ENCODE measurements at regions not wholly inside any gene's neighbourhood (a gene's known extent, or its start where the extent isn't known, plus 50 kb on each side); places are given as distances from the start of the nearest gene placed in this dataset.

DNA sequence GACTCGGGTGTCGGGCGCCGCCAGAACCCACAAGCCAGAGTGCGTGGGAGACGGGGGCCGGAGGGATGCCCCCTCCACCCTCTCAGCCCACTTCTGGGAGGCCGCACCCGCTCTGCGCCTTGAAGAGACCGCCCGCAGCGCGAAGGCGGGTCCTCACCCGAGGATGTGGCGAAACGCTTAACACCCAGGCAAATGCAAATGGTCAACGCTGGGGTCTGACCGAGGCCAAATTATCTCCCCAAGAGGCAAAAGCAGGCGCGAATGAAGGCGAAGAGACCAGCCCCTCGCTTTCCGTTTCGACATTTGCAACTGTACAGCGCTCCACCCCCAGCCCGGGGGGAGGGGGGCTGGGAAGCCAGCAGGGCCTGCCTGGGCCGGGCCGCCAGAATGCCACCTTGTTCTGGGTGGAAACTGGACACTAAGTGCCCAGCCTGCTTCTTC is 137.7 kb upstream of the ZIC3 start:
- 24% methylated on average over 8 of the region's 30 CpGs for WGBS (ENCODE audit: low lambda C conversion rate)
- Histone ChIP-seq H3K4me3 (ENCODE audit: low read depth in 2 of 2, low read length in 1 of 2) (peak overlapping the region; percentile 39 to 54; a peak in 3 of 4 replicates), H3K36me3 (replicated peaks in 1 of 2; ENCODE audit: control insufficient read depth in 1 of 2, insufficient read depth in 2 of 2, low read length in 1 of 2) (no peaks in the 10 kb centered on the region), H3K4me2 (peak overlapping the region; percentile 79), H3K9me3 (no peaks in the 10 kb centered on the region), H3K4me1 (ENCODE audit: control insufficient read depth in 1 of 2, insufficient read depth in 2 of 2, low read depth in 1 of 2, low read length in 1 of 2) (no peaks in the 10 kb centered on the region), H4K20me1 (ENCODE audit: insufficient read depth) (no peaks in the 10 kb centered on the region), H3K27ac (ENCODE audit: low read depth in 2 of 2, low read length in 1 of 2) (no peak overlapping the region), H3K27me3 (ENCODE audit: insufficient read depth) (peaks cover 45% of the 10 kb centered on the region), H3K9me2 (no peaks in the 10 kb centered on the region), H3K79me2 (ENCODE audit: insufficient read depth) (no peaks in the 10 kb centered on the region), H2AFZ (ENCODE audit: low read depth) (peak overlapping the region; percentile 84; the same call in 1 of the 2 replicates), H3K9ac (no peak overlapping the region), H3F3A (replicated peaks; ENCODE audit: insufficient read depth) (no peaks in the 10 kb centered on the region)
- CTCF ChIA-PET = no interaction called here
- DNase-seq = no peak
- TF ChIP-seq EZH2phosphoT487 (IDR thresholded peaks at IDR 0.05; ENCODE audit: borderline replicate concordance, low read depth) = peak; percentile 34; the same call in 1 of the 2 replicates
- TF ChIP-seq RAD21 (IDR thresholded peaks at IDR 0.05; ENCODE audit: low read length) = no peak
- POLR2A ChIA-PET = no interaction called here

DNA sequence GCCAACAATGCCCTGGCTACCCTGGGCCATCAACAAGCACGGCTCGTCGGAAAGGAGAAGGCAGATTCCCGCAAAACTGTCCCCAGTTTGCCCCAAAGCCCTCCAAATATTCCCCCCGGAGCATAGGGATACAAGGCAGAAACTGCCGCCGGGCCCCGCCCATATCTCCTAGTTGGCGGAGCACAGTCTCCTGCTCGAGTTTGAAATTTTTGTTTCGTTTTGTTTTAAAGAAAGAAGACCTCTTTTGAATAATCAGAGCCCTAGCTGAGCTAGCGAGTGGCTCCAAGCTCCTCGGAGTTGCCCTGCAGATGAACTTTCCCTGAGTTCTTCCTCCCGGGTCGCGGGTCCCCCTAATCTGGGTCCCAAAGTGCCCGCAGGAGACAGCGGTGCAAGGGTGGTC is 138.1 kb upstream of the ZIC3 start:
- Histone ChIP-seq H2AFZ (ENCODE audit: low read depth) (peak overlapping the region; percentile 84; the same call in 1 of the 2 replicates), H3K9ac (no peak overlapping the region), H3K9me2 (no peaks in the 10 kb centered on the region), H3F3A (replicated peaks; ENCODE audit: insufficient read depth) (no peaks in the 10 kb centered on the region), H3K27ac (ENCODE audit: low read depth in 2 of 2, low read length in 1 of 2) (no peak overlapping the region), H3K4me3 (ENCODE audit: low read depth in 2 of 2, low read length in 1 of 2) (peak overlapping the region; percentile 39 to 54; a peak in 3 of 4 replicates), H3K36me3 (replicated peaks in 1 of 2; ENCODE audit: control insufficient read depth in 1 of 2, insufficient read depth in 2 of 2, low read length in 1 of 2) (no peaks in the 10 kb centered on the region), H3K4me1 (ENCODE audit: control insufficient read depth in 1 of 2, insufficient read depth in 2 of 2, low read depth in 1 of 2, low read length in 1 of 2) (no peaks in the 10 kb centered on the region), H4K20me1 (ENCODE audit: insufficient read depth) (no peaks in the 10 kb centered on the region), H3K79me2 (ENCODE audit: insufficient read depth) (no peaks in the 10 kb centered on the region), H3K9me3 (no peaks in the 10 kb centered on the region), H3K4me2 (peak overlapping the region; percentile 79), H3K27me3 (ENCODE audit: insufficient read depth) (peaks cover 45% of the 10 kb centered on the region)
- TF ChIP-seq, protein P1, sequence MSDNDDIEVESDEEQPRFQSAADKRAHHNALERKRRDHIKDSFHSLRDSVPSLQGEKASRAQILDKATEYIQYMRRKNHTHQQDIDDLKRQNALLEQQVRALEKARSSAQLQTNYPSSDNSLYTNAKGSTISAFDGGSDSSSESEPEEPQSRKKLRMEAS (IDR thresholded peaks at IDR 0.05; ENCODE audit: low read depth) = no peak
- TF ChIP-seq TEAD4 (IDR thresholded peaks at IDR 0.05; ENCODE audit: borderline replicate concordance, insufficient read depth) (no peak), SIN3A (IDR thresholded peaks at IDR 0.05; ENCODE audit: borderline replicate concordance, low read depth, low read length) (no peak), TCF12 (IDR thresholded peaks at IDR 0.05) (no peak), ZBTB33 (IDR thresholded peaks at IDR 0.05; ENCODE audit: borderline replicate concordance, low read depth) (no peak), JUND (IDR thresholded peaks at IDR 0.05) (no peak), YY1 (IDR thresholded peaks at IDR 0.05; ENCODE audit: low read depth) (no peak), RCOR1 (IDR thresholded peaks at IDR 0.05; ENCODE audit: low read length) (no peak), NFIC (IDR thresholded peaks at IDR 0.05; ENCODE audit: borderline replicate concordance) (no peak), NRF1 (IDR thresholded peaks at IDR 0.05; ENCODE audit: low read depth, low read length) (no peak), CHD2 (IDR thresholded peaks at IDR 0.05; ENCODE audit: low read length, partially characterized antibody) (no peak), FOSL2 (IDR thresholded peaks at IDR 0.05; ENCODE audit: borderline replicate concordance, low read depth) (no peak)
- TF ChIP-seq, protein P2, sequence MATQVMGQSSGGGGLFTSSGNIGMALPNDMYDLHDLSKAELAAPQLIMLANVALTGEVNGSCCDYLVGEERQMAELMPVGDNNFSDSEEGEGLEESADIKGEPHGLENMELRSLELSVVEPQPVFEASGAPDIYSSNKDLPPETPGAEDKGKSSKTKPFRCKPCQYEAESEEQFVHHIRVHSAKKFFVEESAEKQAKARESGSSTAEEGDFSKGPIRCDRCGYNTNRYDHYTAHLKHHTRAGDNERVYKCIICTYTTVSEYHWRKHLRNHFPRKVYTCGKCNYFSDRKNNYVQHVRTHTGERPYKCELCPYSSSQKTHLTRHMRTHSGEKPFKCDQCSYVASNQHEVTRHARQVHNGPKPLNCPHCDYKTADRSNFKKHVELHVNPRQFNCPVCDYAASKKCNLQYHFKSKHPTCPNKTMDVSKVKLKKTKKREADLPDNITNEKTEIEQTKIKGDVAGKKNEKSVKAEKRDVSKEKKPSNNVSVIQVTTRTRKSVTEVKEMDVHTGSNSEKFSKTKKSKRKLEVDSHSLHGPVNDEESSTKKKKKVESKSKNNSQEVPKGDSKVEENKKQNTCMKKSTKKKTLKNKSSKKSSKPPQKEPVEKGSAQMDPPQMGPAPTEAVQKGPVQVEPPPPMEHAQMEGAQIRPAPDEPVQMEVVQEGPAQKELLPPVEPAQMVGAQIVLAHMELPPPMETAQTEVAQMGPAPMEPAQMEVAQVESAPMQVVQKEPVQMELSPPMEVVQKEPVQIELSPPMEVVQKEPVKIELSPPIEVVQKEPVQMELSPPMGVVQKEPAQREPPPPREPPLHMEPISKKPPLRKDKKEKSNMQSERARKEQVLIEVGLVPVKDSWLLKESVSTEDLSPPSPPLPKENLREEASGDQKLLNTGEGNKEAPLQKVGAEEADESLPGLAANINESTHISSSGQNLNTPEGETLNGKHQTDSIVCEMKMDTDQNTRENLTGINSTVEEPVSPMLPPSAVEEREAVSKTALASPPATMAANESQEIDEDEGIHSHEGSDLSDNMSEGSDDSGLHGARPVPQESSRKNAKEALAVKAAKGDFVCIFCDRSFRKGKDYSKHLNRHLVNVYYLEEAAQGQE (IDR thresholded peaks at IDR 0.05; ENCODE audit: low read depth, low read length) = no peak
- TF ChIP-seq, protein P3, sequence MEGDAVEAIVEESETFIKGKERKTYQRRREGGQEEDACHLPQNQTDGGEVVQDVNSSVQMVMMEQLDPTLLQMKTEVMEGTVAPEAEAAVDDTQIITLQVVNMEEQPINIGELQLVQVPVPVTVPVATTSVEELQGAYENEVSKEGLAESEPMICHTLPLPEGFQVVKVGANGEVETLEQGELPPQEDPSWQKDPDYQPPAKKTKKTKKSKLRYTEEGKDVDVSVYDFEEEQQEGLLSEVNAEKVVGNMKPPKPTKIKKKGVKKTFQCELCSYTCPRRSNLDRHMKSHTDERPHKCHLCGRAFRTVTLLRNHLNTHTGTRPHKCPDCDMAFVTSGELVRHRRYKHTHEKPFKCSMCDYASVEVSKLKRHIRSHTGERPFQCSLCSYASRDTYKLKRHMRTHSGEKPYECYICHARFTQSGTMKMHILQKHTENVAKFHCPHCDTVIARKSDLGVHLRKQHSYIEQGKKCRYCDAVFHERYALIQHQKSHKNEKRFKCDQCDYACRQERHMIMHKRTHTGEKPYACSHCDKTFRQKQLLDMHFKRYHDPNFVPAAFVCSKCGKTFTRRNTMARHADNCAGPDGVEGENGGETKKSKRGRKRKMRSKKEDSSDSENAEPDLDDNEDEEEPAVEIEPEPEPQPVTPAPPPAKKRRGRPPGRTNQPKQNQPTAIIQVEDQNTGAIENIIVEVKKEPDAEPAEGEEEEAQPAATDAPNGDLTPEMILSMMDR (IDR thresholded peaks at IDR 0.05) = no peak
- TF ChIP-seq, protein P4, sequence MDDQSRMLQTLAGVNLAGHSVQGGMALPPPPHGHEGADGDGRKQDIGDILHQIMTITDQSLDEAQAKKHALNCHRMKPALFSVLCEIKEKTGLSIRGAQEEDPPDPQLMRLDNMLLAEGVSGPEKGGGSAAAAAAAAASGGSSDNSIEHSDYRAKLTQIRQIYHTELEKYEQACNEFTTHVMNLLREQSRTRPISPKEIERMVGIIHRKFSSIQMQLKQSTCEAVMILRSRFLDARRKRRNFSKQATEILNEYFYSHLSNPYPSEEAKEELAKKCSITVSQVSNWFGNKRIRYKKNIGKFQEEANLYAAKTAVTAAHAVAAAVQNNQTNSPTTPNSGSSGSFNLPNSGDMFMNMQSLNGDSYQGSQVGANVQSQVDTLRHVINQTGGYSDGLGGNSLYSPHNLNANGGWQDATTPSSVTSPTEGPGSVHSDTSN (IDR thresholded peaks at IDR 0.05) = no peak
- POLR2A ChIA-PET = no interaction called here
- CTCF ChIA-PET = no interaction called here
- WGBS (ENCODE audit: low lambda C conversion rate) = 9% methylated on average over 13 of the region's 18 CpGs
- DNase-seq = no peak

Measured in SK-N-SH (cell line).